ENCODE measurements at regions not wholly inside any gene's neighbourhood (a gene's known extent, or its start where the extent isn't known, plus 50 kb on each side); places are given as distances from the start of the nearest gene placed in this dataset.

DNA sequence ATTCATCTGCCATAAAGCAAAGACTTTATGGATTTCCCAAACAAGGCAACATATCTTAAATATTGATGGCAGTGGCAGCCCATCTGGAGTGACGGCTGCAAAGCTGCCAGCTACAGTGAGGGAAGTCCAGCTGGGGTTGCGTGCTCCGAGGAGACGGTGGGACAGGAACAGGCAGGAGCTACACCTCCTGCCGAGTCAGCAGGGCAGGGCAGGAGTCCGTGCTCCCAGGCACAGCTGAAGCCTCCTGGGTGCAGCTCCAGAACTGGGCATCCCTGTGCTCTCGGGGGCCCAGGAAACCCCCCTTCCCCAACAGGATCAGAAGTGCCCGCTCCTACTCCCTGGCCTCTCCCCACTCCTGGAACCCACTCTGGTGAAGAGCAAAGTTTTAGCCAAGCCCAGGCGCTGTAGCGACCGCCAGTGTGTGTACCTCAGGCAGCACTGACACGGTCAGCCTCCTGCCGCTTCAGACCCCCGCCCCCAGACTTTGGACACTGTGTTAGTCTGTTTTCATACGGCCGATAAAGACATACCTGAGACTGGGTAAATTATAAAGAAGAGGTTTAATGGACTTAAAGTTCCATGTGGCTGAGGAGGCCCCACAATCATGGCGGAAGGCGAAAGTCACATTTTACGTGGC, 556.4 kb upstream of the CCDC54 start:
- Histone ChIP-seq H3K79me2 (ENCODE audit: low read length) (no peaks in the 10 kb centered on the region), H3K36me3 (replicated peaks; ENCODE audit: low read depth, low read length) (no peaks in the 10 kb centered on the region), H3K4me2 (ENCODE audit: low read length) (no peak overlapping the region), H3K27me3 (ENCODE audit: low read depth, low read length) (no peaks in the 10 kb centered on the region), H3K9me3 (ENCODE audit: insufficient read depth, low read length) (no peaks in the 10 kb centered on the region), H3K4me3 (ENCODE audit: low read length) (no peak overlapping the region), H2AFZ (ENCODE audit: low read depth, low read length) (no peak overlapping the region), H4K20me1 (ENCODE audit: insufficient read depth, low read length) (no peaks in the 10 kb centered on the region), H3K9ac (ENCODE audit: low read length) (no peak overlapping the region), H3K27ac (ENCODE audit: low read length) (no peak overlapping the region), H3K4me1 (ENCODE audit: low read length) (no peaks in the 10 kb centered on the region)
- no peak for TF ChIP-seq EZH2phosphoT487 (IDR thresholded peaks at IDR 0.05; ENCODE audit: low read depth)
- TF ChIP-seq, protein P1, sequence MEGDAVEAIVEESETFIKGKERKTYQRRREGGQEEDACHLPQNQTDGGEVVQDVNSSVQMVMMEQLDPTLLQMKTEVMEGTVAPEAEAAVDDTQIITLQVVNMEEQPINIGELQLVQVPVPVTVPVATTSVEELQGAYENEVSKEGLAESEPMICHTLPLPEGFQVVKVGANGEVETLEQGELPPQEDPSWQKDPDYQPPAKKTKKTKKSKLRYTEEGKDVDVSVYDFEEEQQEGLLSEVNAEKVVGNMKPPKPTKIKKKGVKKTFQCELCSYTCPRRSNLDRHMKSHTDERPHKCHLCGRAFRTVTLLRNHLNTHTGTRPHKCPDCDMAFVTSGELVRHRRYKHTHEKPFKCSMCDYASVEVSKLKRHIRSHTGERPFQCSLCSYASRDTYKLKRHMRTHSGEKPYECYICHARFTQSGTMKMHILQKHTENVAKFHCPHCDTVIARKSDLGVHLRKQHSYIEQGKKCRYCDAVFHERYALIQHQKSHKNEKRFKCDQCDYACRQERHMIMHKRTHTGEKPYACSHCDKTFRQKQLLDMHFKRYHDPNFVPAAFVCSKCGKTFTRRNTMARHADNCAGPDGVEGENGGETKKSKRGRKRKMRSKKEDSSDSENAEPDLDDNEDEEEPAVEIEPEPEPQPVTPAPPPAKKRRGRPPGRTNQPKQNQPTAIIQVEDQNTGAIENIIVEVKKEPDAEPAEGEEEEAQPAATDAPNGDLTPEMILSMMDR (IDR thresholded peaks at IDR 0.05; ENCODE audit: low read depth, low read length): no peak

DNA sequence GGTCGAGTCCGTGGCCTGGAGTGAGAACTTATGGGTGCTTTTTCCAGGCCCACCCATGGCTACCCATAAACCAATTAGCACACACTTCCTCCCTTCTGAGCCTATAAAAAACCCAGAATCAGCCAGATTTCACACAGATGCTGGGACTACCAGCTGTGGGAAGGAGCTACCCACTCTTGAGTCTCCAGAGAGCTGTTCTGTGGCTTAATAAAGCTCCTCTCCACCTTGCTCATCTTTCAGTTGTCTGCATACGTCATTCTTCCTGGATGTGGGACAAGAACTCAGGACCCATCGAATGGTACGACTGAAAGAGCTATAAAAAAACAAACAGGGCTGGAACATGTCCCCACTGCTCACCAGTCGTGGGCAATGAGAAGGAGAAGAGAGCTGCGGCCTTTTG, 555.4 kb upstream of the CCDC54 start:
- Histone ChIP-seq H3K4me2 (ENCODE audit: low read length) (no peak overlapping the region), H3K4me1 (ENCODE audit: low read length) (no peaks in the 10 kb centered on the region), H3K4me3 (ENCODE audit: low read length) (no peak overlapping the region), H3K79me2 (ENCODE audit: low read length) (no peaks in the 10 kb centered on the region), H3K36me3 (replicated peaks; ENCODE audit: low read depth, low read length) (no peaks in the 10 kb centered on the region), H2AFZ (ENCODE audit: low read depth, low read length) (no peak overlapping the region), H4K20me1 (ENCODE audit: insufficient read depth, low read length) (no peaks in the 10 kb centered on the region), H3K9me3 (ENCODE audit: insufficient read depth, low read length) (no peaks in the 10 kb centered on the region), H3K9ac (ENCODE audit: low read length) (no peak overlapping the region), H3K27ac (ENCODE audit: low read length) (no peak overlapping the region), H3K27me3 (ENCODE audit: low read depth, low read length) (no peaks in the 10 kb centered on the region)
- TF ChIP-seq, protein P1 (IDR thresholded peaks at IDR 0.05; ENCODE audit: low read depth, low read length): no peak
- no peak for TF ChIP-seq EZH2phosphoT487 (IDR thresholded peaks at IDR 0.05; ENCODE audit: low read depth)

DNA sequence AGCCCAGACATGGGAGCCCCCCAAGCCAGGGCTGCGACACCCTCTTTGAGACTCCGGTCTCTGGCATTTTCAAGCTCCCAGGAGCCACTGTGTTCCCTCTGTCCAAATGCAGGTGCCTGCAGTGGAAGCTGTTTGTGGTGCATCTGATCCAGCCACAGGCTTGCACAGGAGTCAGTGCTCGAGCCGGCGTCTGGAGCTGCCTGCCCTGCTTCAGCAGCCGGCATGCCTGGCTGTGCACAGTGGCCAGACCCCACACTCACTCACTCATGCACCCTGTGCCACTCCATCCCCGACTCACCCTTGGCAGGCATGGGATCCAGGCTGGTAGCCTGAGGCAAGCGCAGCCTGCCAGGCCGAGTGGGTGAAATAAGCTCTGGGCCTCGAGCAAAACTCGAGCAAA, 555.0 kb upstream of the CCDC54 start:
- H4K20me1 ChIP-seq (ENCODE audit: insufficient read depth, low read length): no peaks in the 10 kb centered on the region
- H2AFZ ChIP-seq (ENCODE audit: low read depth, low read length): no peak overlapping the region
- H3K4me1 ChIP-seq (ENCODE audit: low read length): no peaks in the 10 kb centered on the region
- no peak overlapping the region for H3K4me3 ChIP-seq (ENCODE audit: low read length)
- H3K27me3 ChIP-seq (ENCODE audit: low read depth, low read length): no peaks in the 10 kb centered on the region
- no peak overlapping the region for H3K27ac ChIP-seq (ENCODE audit: low read length)
- H3K79me2 ChIP-seq (ENCODE audit: low read length): no peaks in the 10 kb centered on the region
- TF ChIP-seq EZH2phosphoT487 (IDR thresholded peaks at IDR 0.05; ENCODE audit: low read depth): no peak
- TF ChIP-seq, protein P1 (IDR thresholded peaks at IDR 0.05; ENCODE audit: low read depth, low read length): no peak
- no peak overlapping the region for H3K4me2 ChIP-seq (ENCODE audit: low read length)
- no peaks in the 10 kb centered on the region for H3K36me3 ChIP-seq (replicated peaks; ENCODE audit: low read depth, low read length)
- H3K9ac ChIP-seq (ENCODE audit: low read length): no peak overlapping the region
- no peaks in the 10 kb centered on the region for H3K9me3 ChIP-seq (ENCODE audit: insufficient read depth, low read length)

DNA sequence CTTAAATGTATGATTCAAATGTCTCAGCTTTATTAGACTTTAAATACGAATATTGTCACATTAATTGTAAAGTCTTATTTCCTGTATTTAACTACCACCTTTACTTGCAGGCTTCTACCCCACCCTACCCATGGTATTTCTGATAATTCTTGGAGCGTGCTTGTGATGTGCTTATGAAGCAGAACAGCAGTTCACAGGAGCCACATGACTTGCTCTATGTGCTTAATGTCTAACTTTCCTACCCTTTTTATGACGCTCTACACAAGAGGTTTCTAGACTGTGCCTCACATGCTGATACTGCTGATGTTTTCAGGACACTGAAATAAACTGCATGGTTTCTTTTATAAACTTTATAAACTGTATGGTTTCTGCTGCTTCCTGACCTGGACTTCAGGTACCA, 553.5 kb upstream of the CCDC54 start:
- Histone ChIP-seq H3K4me2 (ENCODE audit: low read length) (no peak overlapping the region), H3K27ac (ENCODE audit: low read length) (no peak overlapping the region), H4K20me1 (ENCODE audit: insufficient read depth, low read length) (no peaks in the 10 kb centered on the region), H3K4me3 (ENCODE audit: low read length) (no peak overlapping the region), H3K4me1 (ENCODE audit: low read length) (no peaks in the 10 kb centered on the region), H3K9me3 (ENCODE audit: insufficient read depth, low read length) (no peaks in the 10 kb centered on the region), H3K9ac (ENCODE audit: low read length) (no peak overlapping the region), H3K27me3 (ENCODE audit: low read depth, low read length) (no peaks in the 10 kb centered on the region), H3K79me2 (ENCODE audit: low read length) (no peaks in the 10 kb centered on the region), H3K36me3 (replicated peaks; ENCODE audit: low read depth, low read length) (no peaks in the 10 kb centered on the region), H2AFZ (ENCODE audit: low read depth, low read length) (no peak overlapping the region)
- no peak for TF ChIP-seq EZH2phosphoT487 (IDR thresholded peaks at IDR 0.05; ENCODE audit: low read depth)
- TF ChIP-seq, protein P1 (IDR thresholded peaks at IDR 0.05; ENCODE audit: low read depth, low read length): no peak
